ENCODE measurements at regions not wholly inside any gene's neighbourhood (a gene's known extent, or its start where the extent isn't known, plus 50 kb on each side); places are given as distances from the start of the nearest gene placed in this dataset.

DNA sequence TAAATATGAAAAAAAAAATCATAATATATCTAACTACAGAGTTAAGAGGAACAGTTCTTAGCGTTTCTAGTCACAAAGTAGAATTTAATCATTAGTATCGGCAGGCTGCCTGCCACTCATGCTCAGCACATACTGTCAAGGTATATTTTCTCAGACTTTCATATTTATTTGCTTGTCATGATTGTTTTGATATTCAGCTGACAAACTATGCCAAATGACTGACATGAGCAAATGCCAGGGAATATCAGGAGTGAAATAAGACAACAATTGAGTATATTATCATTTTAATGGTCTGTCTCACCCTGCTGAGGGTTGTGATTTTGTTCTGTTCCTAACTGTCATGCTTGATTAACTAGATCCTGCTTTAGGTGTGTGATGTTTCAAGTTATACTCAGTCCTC, 395.0 kb upstream of the SPOCK3 start:
- Mint-ChIP-seq H3K4me3 (no peak overlapping the region), H3K9me3 (peaks cover 5% of the 10 kb centered on the region), H3K36me3 (ENCODE audit: low read depth) (no peaks in the 10 kb centered on the region), H3K4me1 (no peaks in the 10 kb centered on the region), H3K27ac (no peak overlapping the region), H3K27me3 (ENCODE audit: insufficient read depth) (no peaks in the 10 kb centered on the region)
- H3K4me1 ChIP-seq (ENCODE audit: control insufficient read depth, insufficient read depth, low read length) = no peaks in the 10 kb centered on the region
- no peaks in the 10 kb centered on the region for H3K36me3 ChIP-seq (ENCODE audit: control insufficient read depth, insufficient read depth, low read length)
- TF ChIP-seq CTCF (conservative IDR thresholded peaks at IDR 0.05) = no peak
- H3K9ac ChIP-seq (ENCODE audit: extremely low read depth, low read length, poor library complexity, severe bottlenecking) = no peak overlapping the region
- H3K27me3 ChIP-seq (ENCODE audit: control insufficient read depth, insufficient read depth, low read length, poor library complexity, severe bottlenecking) = no peaks in the 10 kb centered on the region
- no peak overlapping the region for H3K4me3 ChIP-seq (ENCODE audit: low read length)
- WGBS, 2 experiments (ENCODE audit: insufficient coverage in 1 of 2, insufficient read length in 1 of 2) = 93% methylated on average over 2 of the region's 2 CpGs; no CpG with 5 or more reads in 1 of the 2 experiments
- peaks cover 4% of the 10 kb centered on the region for H3K9me3 ChIP-seq (ENCODE audit: control insufficient read depth, low read length)
- no peak overlapping the region for H3K27ac ChIP-seq (ENCODE audit: low read depth, low read length)
- DNase-seq = no peak

GRCh38 chr4:167642250-167642649, 408.0 kb upstream of the SPOCK3 start:
- 98 to 100% methylated on average over 2 of the region's 2 CpGs for whole genome bisulfite sequencing, 2 experiments (ENCODE audit: insufficient coverage in 1 of 2, insufficient read length in 1 of 2)
- no peak for TF ChIP-seq CTCF (conservative IDR thresholded peaks at IDR 0.05)
- no peak overlapping the region for H3K27ac Mint-ChIP-seq

GRCh38 chr4:167645358-167645757, 411.1 kb upstream of the SPOCK3 start:
- no peak for DNase-seq
- Histone ChIP-seq H3K27ac (ENCODE audit: low read depth, low read length) (no peak overlapping the region), H3K36me3 (ENCODE audit: control insufficient read depth, insufficient read depth, low read length) (no peaks in the 10 kb centered on the region), H3K9ac (ENCODE audit: extremely low read depth, low read length, poor library complexity, severe bottlenecking) (no peak overlapping the region), H3K4me3 (ENCODE audit: low read length) (no peak overlapping the region), H3K9me3 (ENCODE audit: control insufficient read depth, low read length) (no peaks in the 10 kb centered on the region), H3K27me3 (ENCODE audit: control insufficient read depth, insufficient read depth, low read length, poor library complexity, severe bottlenecking) (no peaks in the 10 kb centered on the region), H3K4me1 (ENCODE audit: control insufficient read depth, insufficient read depth, low read length) (no peaks in the 10 kb centered on the region)
- Mint-ChIP-seq H3K9me3 (no peaks in the 10 kb centered on the region), H3K4me3 (no peak overlapping the region), H3K36me3 (ENCODE audit: low read depth) (no peaks in the 10 kb centered on the region), H3K27ac (no peak overlapping the region), H3K27me3 (ENCODE audit: insufficient read depth) (no peaks in the 10 kb centered on the region), H3K4me1 (no peaks in the 10 kb centered on the region)
- no peak for TF ChIP-seq CTCF (conservative IDR thresholded peaks at IDR 0.05)

More at GRCh38 chr4:167642250-167642649, 408.0 kb upstream of the SPOCK3 start:
- Histone ChIP-seq H3K4me1 (ENCODE audit: control insufficient read depth, insufficient read depth, low read length) (no peaks in the 10 kb centered on the region), H3K9ac (ENCODE audit: extremely low read depth, low read length, poor library complexity, severe bottlenecking) (no peak overlapping the region), H3K27me3 (ENCODE audit: control insufficient read depth, insufficient read depth, low read length, poor library complexity, severe bottlenecking) (no peaks in the 10 kb centered on the region), H3K27ac (ENCODE audit: low read depth, low read length) (no peak overlapping the region), H3K4me3 (ENCODE audit: low read length) (no peak overlapping the region), H3K9me3 (ENCODE audit: control insufficient read depth, low read length) (no peaks in the 10 kb centered on the region), H3K36me3 (ENCODE audit: control insufficient read depth, insufficient read depth, low read length) (no peaks in the 10 kb centered on the region)
- Mint-ChIP-seq H3K36me3 (ENCODE audit: low read depth) (no peaks in the 10 kb centered on the region), H3K27me3 (ENCODE audit: insufficient read depth) (no peaks in the 10 kb centered on the region), H3K4me1 (no peaks in the 10 kb centered on the region), H3K9me3 (no peaks in the 10 kb centered on the region), H3K4me3 (no peak overlapping the region)
- no peak for DNase-seq

Measured in endodermal cell (in vitro differentiated cells).